ENCODE measurements at regions not wholly inside any gene's neighbourhood (a gene's known extent, or its start where the extent isn't known, plus 50 kb on each side); places are given as distances from the start of the nearest gene placed in this dataset.

GRCh38 chr3:159825216-159825854 lies 163.3 kb upstream of the IL12A start:
- no peak for TF ChIP-seq CTCF (IDR thresholded peaks at IDR 0.05; ENCODE audit: extremely low read depth, low read depth, low read length)
- Histone ChIP-seq H2AFZ (ENCODE audit: low read length) (no peak overlapping the region), H3K27me3 (ENCODE audit: insufficient read depth, low read length) (no peaks in the 10 kb centered on the region), H3K9me3 (ENCODE audit: low read depth, low read length) (no peaks in the 10 kb centered on the region), H3K36me3 (ENCODE audit: insufficient read depth, low read length) (no peaks in the 10 kb centered on the region), H3K4me3 (ENCODE audit: insufficient read depth, low read length) (no peak overlapping the region), H3K27ac (ENCODE audit: low read depth, low read length) (no peak overlapping the region), H3K79me2 (ENCODE audit: insufficient read depth, low read length) (peaks cover 78% of the 10 kb centered on the region), H4K20me1 (ENCODE audit: insufficient read depth, low read length) (peaks cover 7% of the 10 kb centered on the region), H3K4me2 (ENCODE audit: insufficient read depth, low read length) (no peak overlapping the region), H3K4me1 (ENCODE audit: insufficient read depth, low read length) (peaks cover 40% of the 10 kb centered on the region)
- DNase-seq (ENCODE audit: insufficient read length, low spot score, missing footprints), result peak; percentile 35

GRCh38 chr3:159828542-159828943 lies 160.1 kb upstream of the IL12A start:
- Histone ChIP-seq H3K4me1 (ENCODE audit: insufficient read depth, low read length) (peaks cover 37% of the 10 kb centered on the region), H3K4me3 (ENCODE audit: insufficient read depth, low read length) (no peak overlapping the region), H3K27me3 (ENCODE audit: insufficient read depth, low read length) (no peaks in the 10 kb centered on the region), H3K27ac (ENCODE audit: low read depth, low read length) (peak overlapping the region; percentile 42), H3K36me3 (ENCODE audit: insufficient read depth, low read length) (no peaks in the 10 kb centered on the region), H4K20me1 (ENCODE audit: insufficient read depth, low read length) (peaks cover 3% of the 10 kb centered on the region), H3K79me2 (ENCODE audit: insufficient read depth, low read length) (peaks cover 76% of the 10 kb centered on the region), H3K4me2 (ENCODE audit: insufficient read depth, low read length) (peak overlapping the region; percentile 31), H3K9me3 (ENCODE audit: low read depth, low read length) (no peaks in the 10 kb centered on the region), H2AFZ (ENCODE audit: low read length) (no peak overlapping the region)
- DNase-seq (ENCODE audit: insufficient read length, low spot score, missing footprints), result no peak
- TF ChIP-seq CTCF (IDR thresholded peaks at IDR 0.05; ENCODE audit: extremely low read depth, low read depth, low read length), result peak; percentile 64

- no peaks in the 10 kb centered on the region for H3K27me3 ChIP-seq (ENCODE audit: insufficient read depth, low read length)
- peaks cover 78% of the 10 kb centered on the region for H3K79me2 ChIP-seq (ENCODE audit: insufficient read depth, low read length)
- H3K36me3 ChIP-seq (ENCODE audit: insufficient read depth, low read length), result no peaks in the 10 kb centered on the region
- H3K4me1 ChIP-seq (ENCODE audit: insufficient read depth, low read length), result peaks cover 32% of the 10 kb centered on the region
- H2AFZ ChIP-seq (ENCODE audit: low read length), result no peak overlapping the region
- no peak for DNase-seq (ENCODE audit: insufficient read length, low spot score, missing footprints)
- TF ChIP-seq CTCF (IDR thresholded peaks at IDR 0.05; ENCODE audit: extremely low read depth, low read depth, low read length), result no peak
- no peak overlapping the region for H3K4me3 ChIP-seq (ENCODE audit: insufficient read depth, low read length)
- H3K27ac ChIP-seq (ENCODE audit: low read depth, low read length), result peak overlapping the region; percentile 42
- H3K4me2 ChIP-seq (ENCODE audit: insufficient read depth, low read length), result peak overlapping the region; percentile 31
- H3K9me3 ChIP-seq (ENCODE audit: low read depth, low read length), result no peaks in the 10 kb centered on the region
- H4K20me1 ChIP-seq (ENCODE audit: insufficient read depth, low read length), result peaks cover 3% of the 10 kb centered on the region
These were observed 159.6 kb upstream of the IL12A start for GRCh38 chr3:159829056-159829455.

DNA sequence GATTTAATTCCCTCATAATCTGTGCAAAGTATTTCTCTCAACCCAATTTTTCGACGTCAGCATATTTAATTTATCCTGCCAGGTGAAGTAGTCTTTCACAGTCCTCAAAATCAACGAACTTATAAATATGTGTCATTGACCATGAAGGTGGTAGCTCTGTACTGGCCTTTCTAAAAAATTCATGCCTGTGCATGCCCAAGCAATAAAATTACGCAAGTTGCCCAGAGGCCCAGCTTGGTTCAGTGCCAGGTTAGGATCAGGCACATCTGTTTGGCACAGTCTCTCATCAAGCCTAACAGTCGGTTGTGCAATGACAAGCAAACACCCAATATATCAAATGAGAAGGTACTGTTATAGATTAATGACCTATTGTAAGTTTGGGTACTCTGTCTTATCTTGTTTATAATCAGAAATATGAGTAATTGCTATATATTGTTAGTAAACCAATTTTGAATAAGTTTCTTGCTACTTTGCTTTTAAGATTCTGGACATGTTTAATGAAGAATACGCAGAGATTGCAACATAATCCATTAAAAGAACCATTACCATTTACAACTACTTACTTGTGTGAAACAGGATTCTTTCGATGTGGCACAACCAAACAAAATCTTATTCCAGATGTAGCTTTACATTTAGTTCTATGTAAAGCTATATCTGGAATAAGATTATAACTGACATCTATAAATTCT lies 159.0 kb upstream of the IL12A start:
- no peak for TF ChIP-seq CTCF (IDR thresholded peaks at IDR 0.05; ENCODE audit: extremely low read depth, low read depth, low read length)
- Histone ChIP-seq H3K9me3 (ENCODE audit: low read depth, low read length) (no peaks in the 10 kb centered on the region), H3K4me1 (ENCODE audit: insufficient read depth, low read length) (peaks cover 26% of the 10 kb centered on the region), H3K36me3 (ENCODE audit: insufficient read depth, low read length) (no peaks in the 10 kb centered on the region), H3K79me2 (ENCODE audit: insufficient read depth, low read length) (peaks cover 84% of the 10 kb centered on the region), H3K27me3 (ENCODE audit: insufficient read depth, low read length) (no peaks in the 10 kb centered on the region), H3K27ac (ENCODE audit: low read depth, low read length) (peak overlapping the region; percentile 42), H4K20me1 (ENCODE audit: insufficient read depth, low read length) (peaks cover 3% of the 10 kb centered on the region), H3K4me2 (ENCODE audit: insufficient read depth, low read length) (peak overlapping the region; percentile 8), H3K4me3 (ENCODE audit: insufficient read depth, low read length) (no peak overlapping the region), H2AFZ (ENCODE audit: low read length) (no peak overlapping the region)
- no peak for DNase-seq (ENCODE audit: insufficient read length, low spot score, missing footprints)

All from osteoblast (primary cell).